HEK293 (cell line): ENCODE measurements at regions not wholly inside any gene's neighbourhood (a gene's known extent, or its start where the extent isn't known, plus 50 kb on each side); places are given as distances from the start of the nearest gene placed in this dataset.

Experiments used
- CTCF ChIP-seq: fragments of 450-650 bp; formaldehyde crosslinking; IDR thresholded peaks from 2 replicates; pipeline ENCODE4 v1.5.1; 2016; ENCODE audit warnings: missing biosample characterization, missing genetic modification characterization
- KLF9 ChIP-seq: fragments of 450-650 bp; formaldehyde crosslinking; IDR thresholded peaks from 2 replicates; pipeline ENCODE4 v1.5.1; 2016; ENCODE audit warnings: missing biosample characterization, missing genetic modification characterization, low read depth
- SP7 ChIP-seq: fragments of 450-650 bp; formaldehyde crosslinking; IDR thresholded peaks from 2 replicates; pipeline ENCODE4 v1.5.1; 2016; ENCODE audit warnings: missing biosample characterization, missing genetic modification characterization
- TSHZ1 ChIP-seq: fragments of 450-650 bp; formaldehyde crosslinking; IDR thresholded peaks from 2 replicates; pipeline ENCODE4 v1.5.1; 2016; ENCODE audit warnings: missing biosample characterization, missing genetic modification characterization, borderline replicate concordance
- ZFP37 ChIP-seq: fragments of 450-650 bp; formaldehyde crosslinking; IDR thresholded peaks from 2 replicates; pipeline ENCODE4 v1.5.1; 2016; ENCODE audit warnings: missing biosample characterization, missing genetic modification characterization
- ZNF239 ChIP-seq: fragments of 450-650 bp; formaldehyde crosslinking; IDR thresholded peaks from 2 replicates; pipeline ENCODE4 v1.5.1; 2016; ENCODE audit warnings: missing biosample characterization, missing genetic modification characterization
- ZNF302 ChIP-seq: fragments of 450-650 bp; formaldehyde crosslinking; IDR thresholded peaks from 2 replicates; pipeline ENCODE4 v1.5.1; 2016; ENCODE audit warnings: missing biosample characterization, missing genetic modification characterization, low read depth
- ZNF324 ChIP-seq: fragments of 450-650 bp; formaldehyde crosslinking; IDR thresholded peaks from 2 replicates; pipeline ENCODE4 v1.5.1; 2016; ENCODE audit warnings: missing biosample characterization, missing genetic modification characterization
- ZNF354C ChIP-seq: fragments of 450-650 bp; formaldehyde crosslinking; IDR thresholded peaks from 2 replicates; pipeline ENCODE4 v1.5.1; 2016; ENCODE audit warnings: missing biosample characterization, missing genetic modification characterization, low read depth, borderline replicate concordance
- ZNF391 ChIP-seq: fragments of 450-650 bp; formaldehyde crosslinking; IDR thresholded peaks from 2 replicates; pipeline ENCODE4 v1.5.1; 2016; ENCODE audit warnings: low read depth, missing biosample characterization, missing genetic modification characterization, borderline replicate concordance
- ZNF48 ChIP-seq: fragments of 450-650 bp; formaldehyde crosslinking; IDR thresholded peaks from 2 replicates; pipeline ENCODE4 v1.5.1; 2016; ENCODE audit warnings: missing biosample characterization, missing genetic modification characterization
- ZNF549 ChIP-seq: fragments of 450-650 bp; IDR thresholded peaks from 2 replicates; pipeline ENCODE4 v1.5.1; 2018; ENCODE audit warnings: missing biosample characterization, missing genetic modification characterization, mild to moderate bottlenecking, inconsistent platforms, moderate library complexity
- ZNF791 ChIP-seq: fragments of 450-650 bp; formaldehyde crosslinking; IDR thresholded peaks from 2 replicates; pipeline ENCODE4 v1.5.1; 2016; ENCODE audit warnings: missing biosample characterization, missing genetic modification characterization
- TF ChIP-seq, protein P1 (sequence below): fragments of 450-650 bp; formaldehyde crosslinking; IDR thresholded peaks from 2 replicates; pipeline ENCODE4 v1.5.1; 2016; ENCODE audit warnings: missing biosample characterization, missing genetic modification characterization

GRCh38 chr9:81480828-81481604 lies 208.3 kb downstream of the TLE1 start:
- no peak for TF ChIP-seq CTCF (tag by site-specific recombination)
- no peak for TF ChIP-seq ZFP37
- TF ChIP-seq, protein P1, sequence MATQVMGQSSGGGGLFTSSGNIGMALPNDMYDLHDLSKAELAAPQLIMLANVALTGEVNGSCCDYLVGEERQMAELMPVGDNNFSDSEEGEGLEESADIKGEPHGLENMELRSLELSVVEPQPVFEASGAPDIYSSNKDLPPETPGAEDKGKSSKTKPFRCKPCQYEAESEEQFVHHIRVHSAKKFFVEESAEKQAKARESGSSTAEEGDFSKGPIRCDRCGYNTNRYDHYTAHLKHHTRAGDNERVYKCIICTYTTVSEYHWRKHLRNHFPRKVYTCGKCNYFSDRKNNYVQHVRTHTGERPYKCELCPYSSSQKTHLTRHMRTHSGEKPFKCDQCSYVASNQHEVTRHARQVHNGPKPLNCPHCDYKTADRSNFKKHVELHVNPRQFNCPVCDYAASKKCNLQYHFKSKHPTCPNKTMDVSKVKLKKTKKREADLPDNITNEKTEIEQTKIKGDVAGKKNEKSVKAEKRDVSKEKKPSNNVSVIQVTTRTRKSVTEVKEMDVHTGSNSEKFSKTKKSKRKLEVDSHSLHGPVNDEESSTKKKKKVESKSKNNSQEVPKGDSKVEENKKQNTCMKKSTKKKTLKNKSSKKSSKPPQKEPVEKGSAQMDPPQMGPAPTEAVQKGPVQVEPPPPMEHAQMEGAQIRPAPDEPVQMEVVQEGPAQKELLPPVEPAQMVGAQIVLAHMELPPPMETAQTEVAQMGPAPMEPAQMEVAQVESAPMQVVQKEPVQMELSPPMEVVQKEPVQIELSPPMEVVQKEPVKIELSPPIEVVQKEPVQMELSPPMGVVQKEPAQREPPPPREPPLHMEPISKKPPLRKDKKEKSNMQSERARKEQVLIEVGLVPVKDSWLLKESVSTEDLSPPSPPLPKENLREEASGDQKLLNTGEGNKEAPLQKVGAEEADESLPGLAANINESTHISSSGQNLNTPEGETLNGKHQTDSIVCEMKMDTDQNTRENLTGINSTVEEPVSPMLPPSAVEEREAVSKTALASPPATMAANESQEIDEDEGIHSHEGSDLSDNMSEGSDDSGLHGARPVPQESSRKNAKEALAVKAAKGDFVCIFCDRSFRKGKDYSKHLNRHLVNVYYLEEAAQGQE (tag by site-specific recombination) = no peak
- TF ChIP-seq ZNF302 (tag by site-specific recombination) = no peak
- TF ChIP-seq TSHZ1 = no peak
- TF ChIP-seq ZNF791 (tag by site-specific recombination) = no peak
- TF ChIP-seq ZNF48 (tag by site-specific recombination) = no peak
- TF ChIP-seq SP7 (tag by site-specific recombination) = no peak
- no peak for TF ChIP-seq KLF9
- no peak for TF ChIP-seq ZNF391 (tag by site-specific recombination)
- TF ChIP-seq ZNF239 (tag by site-specific recombination) = no peak
- TF ChIP-seq ZNF324 = no peak
- TF ChIP-seq ZNF549 (tag by site-specific recombination) = no peak
- no peak for TF ChIP-seq ZNF354C
